ENCODE measurements at regions not wholly inside any gene's neighbourhood (a gene's known extent, or its start where the extent isn't known, plus 50 kb on each side); places are given as distances from the start of the nearest gene placed in this dataset.

DNA sequence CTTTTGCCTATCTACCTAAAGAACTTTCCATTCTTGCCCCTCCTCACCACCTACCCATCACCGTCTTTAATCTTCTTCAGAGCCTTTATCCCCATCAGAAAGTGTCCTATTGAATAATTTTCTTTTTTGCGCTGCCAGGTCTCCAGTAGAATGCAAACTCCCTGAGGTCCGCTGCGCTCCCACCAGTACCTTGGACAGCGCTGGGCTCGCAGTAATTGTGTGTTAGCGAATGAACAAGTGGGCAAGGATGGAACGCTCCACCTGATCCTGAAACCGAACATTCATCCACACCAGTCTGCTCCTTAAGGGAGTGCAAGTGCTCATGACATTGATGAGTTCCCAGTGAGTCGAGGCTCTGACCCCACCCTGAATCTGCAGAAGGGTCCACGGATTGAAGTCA lies 391.2 kb downstream of the CDH26 start:
- Histone ChIP-seq H3K4me3 (replicated peaks; ENCODE audit: insufficient read depth, low read length) (no peak overlapping the region), H3K27ac (replicated peaks) (no peak overlapping the region), H3K27me3 (ENCODE audit: insufficient read depth, poor library complexity, severe bottlenecking) (no peaks in the 10 kb centered on the region)
- DNase-seq (ENCODE audit: low read depth in 1 of 2, low spot score in 1 of 2), result no peak
- TF ChIP-seq GABPA (IDR thresholded peaks at IDR 0.05; ENCODE audit: low read depth) (no peak), POLR2AphosphoS5 (IDR thresholded peaks at IDR 0.05; ENCODE audit: low read depth) (no peak), SPI1 (IDR thresholded peaks at IDR 0.05; ENCODE audit: borderline replicate concordance, low read depth) (no peak)
- TF ChIP-seq, protein P1, sequence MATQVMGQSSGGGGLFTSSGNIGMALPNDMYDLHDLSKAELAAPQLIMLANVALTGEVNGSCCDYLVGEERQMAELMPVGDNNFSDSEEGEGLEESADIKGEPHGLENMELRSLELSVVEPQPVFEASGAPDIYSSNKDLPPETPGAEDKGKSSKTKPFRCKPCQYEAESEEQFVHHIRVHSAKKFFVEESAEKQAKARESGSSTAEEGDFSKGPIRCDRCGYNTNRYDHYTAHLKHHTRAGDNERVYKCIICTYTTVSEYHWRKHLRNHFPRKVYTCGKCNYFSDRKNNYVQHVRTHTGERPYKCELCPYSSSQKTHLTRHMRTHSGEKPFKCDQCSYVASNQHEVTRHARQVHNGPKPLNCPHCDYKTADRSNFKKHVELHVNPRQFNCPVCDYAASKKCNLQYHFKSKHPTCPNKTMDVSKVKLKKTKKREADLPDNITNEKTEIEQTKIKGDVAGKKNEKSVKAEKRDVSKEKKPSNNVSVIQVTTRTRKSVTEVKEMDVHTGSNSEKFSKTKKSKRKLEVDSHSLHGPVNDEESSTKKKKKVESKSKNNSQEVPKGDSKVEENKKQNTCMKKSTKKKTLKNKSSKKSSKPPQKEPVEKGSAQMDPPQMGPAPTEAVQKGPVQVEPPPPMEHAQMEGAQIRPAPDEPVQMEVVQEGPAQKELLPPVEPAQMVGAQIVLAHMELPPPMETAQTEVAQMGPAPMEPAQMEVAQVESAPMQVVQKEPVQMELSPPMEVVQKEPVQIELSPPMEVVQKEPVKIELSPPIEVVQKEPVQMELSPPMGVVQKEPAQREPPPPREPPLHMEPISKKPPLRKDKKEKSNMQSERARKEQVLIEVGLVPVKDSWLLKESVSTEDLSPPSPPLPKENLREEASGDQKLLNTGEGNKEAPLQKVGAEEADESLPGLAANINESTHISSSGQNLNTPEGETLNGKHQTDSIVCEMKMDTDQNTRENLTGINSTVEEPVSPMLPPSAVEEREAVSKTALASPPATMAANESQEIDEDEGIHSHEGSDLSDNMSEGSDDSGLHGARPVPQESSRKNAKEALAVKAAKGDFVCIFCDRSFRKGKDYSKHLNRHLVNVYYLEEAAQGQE (IDR thresholded peaks at IDR 0.05; ENCODE audit: insufficient replicate concordance, low read depth), result peak; percentile 92

DNA sequence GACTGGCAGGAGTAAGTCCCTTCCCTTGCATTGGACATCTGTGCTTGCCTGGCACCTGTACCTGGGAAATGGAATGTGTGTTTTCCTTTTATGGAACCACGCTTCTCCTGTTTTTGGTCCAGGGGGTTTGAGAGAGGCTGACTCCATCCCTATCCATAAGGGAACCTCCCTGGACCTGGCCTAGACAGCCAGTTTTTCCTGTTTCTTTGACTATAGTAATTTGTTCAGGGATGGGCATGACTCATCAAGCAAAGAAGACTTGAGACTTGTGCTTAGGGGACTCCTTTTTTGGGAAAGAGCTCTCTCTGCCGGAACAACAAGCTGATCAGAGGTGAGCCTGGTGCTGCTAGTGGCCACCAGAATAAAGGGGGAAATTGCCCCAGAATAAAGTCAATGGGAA lies 393.8 kb downstream of the CDH26 start:
- H3K27ac ChIP-seq (replicated peaks), result no peak overlapping the region
- no peaks in the 10 kb centered on the region for H3K27me3 ChIP-seq (ENCODE audit: insufficient read depth, poor library complexity, severe bottlenecking)
- no peak overlapping the region for H3K4me3 ChIP-seq (replicated peaks; ENCODE audit: insufficient read depth, low read length)
- TF ChIP-seq, protein P2, sequence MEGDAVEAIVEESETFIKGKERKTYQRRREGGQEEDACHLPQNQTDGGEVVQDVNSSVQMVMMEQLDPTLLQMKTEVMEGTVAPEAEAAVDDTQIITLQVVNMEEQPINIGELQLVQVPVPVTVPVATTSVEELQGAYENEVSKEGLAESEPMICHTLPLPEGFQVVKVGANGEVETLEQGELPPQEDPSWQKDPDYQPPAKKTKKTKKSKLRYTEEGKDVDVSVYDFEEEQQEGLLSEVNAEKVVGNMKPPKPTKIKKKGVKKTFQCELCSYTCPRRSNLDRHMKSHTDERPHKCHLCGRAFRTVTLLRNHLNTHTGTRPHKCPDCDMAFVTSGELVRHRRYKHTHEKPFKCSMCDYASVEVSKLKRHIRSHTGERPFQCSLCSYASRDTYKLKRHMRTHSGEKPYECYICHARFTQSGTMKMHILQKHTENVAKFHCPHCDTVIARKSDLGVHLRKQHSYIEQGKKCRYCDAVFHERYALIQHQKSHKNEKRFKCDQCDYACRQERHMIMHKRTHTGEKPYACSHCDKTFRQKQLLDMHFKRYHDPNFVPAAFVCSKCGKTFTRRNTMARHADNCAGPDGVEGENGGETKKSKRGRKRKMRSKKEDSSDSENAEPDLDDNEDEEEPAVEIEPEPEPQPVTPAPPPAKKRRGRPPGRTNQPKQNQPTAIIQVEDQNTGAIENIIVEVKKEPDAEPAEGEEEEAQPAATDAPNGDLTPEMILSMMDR (IDR thresholded peaks at IDR 0.05; ENCODE audit: insufficient read depth, low read length), result no peak
- TF ChIP-seq, protein P1 (IDR thresholded peaks at IDR 0.05; ENCODE audit: insufficient replicate concordance, low read depth), result no peak
- TF ChIP-seq GABPA (IDR thresholded peaks at IDR 0.05; ENCODE audit: low read depth) (no peak), SPI1 (IDR thresholded peaks at IDR 0.05; ENCODE audit: borderline replicate concordance, low read depth) (no peak)
- no peak for DNase-seq (ENCODE audit: low read depth in 1 of 2, low spot score in 1 of 2)

DNA sequence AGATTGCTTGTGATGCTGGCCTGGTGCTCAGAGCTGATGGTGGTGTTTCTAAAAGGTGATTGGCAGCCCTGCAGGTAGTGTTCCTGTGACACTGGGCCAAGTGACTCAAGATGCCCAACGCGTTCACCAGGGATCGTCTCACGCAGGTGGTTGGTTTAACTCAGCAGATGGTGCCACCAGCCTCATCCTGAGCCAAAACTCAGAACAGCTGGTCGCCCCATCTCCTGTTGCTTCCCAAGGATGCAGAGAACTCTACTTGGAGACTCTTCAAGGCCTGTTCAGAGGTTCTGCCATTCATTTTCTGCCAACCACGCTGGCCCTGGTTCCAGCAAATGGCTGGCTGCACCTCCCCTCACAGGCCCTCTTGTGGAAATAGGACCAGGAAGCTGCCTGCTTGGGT lies 394.4 kb downstream of the CDH26 start:
- H3K4me3 ChIP-seq (replicated peaks; ENCODE audit: insufficient read depth, low read length), result no peak overlapping the region
- no peak overlapping the region for H3K27ac ChIP-seq (replicated peaks)
- H3K27me3 ChIP-seq (ENCODE audit: insufficient read depth, poor library complexity, severe bottlenecking), result no peaks in the 10 kb centered on the region
- TF ChIP-seq POLR2AphosphoS5 (IDR thresholded peaks at IDR 0.05; ENCODE audit: low read depth) (no peak), SPI1 (IDR thresholded peaks at IDR 0.05; ENCODE audit: borderline replicate concordance, low read depth) (no peak), GABPA (IDR thresholded peaks at IDR 0.05; ENCODE audit: low read depth) (no peak)
- TF ChIP-seq, protein P1 (IDR thresholded peaks at IDR 0.05; ENCODE audit: insufficient replicate concordance, low read depth), result no peak
- TF ChIP-seq, protein P2 (IDR thresholded peaks at IDR 0.05; ENCODE audit: insufficient read depth, low read length), result no peak
- no peak for DNase-seq (ENCODE audit: low read depth in 1 of 2, low spot score in 1 of 2)

Measured in HL-60 (cell line).